PC-3 (cell line): ENCODE measurements at regions not wholly inside any gene's neighbourhood (a gene's known extent, or its start where the extent isn't known, plus 50 kb on each side); places are given as distances from the start of the nearest gene placed in this dataset.

Experiments used
- EZH2 ChIP-seq: fragments of 300-600 bp; sonication (generic); IDR thresholded peaks from one replicate; pipeline ENCODE4 v1.6.1; 2017; ENCODE audit warnings: antibody characterized with exemption, mild to moderate bottlenecking, low read length; ENCODE audit not compliant: unreplicated experiment
- TF ChIP-seq, protein P1 (sequence below): fragments of 300-600 bp; sonication (generic); conservative IDR thresholded peaks from 2 replicates; pipeline ENCODE4 v1.5.1; 2017; ENCODE audit warnings: antibody characterized with exemption, low read depth, mild to moderate bottlenecking, low read length

DNA sequence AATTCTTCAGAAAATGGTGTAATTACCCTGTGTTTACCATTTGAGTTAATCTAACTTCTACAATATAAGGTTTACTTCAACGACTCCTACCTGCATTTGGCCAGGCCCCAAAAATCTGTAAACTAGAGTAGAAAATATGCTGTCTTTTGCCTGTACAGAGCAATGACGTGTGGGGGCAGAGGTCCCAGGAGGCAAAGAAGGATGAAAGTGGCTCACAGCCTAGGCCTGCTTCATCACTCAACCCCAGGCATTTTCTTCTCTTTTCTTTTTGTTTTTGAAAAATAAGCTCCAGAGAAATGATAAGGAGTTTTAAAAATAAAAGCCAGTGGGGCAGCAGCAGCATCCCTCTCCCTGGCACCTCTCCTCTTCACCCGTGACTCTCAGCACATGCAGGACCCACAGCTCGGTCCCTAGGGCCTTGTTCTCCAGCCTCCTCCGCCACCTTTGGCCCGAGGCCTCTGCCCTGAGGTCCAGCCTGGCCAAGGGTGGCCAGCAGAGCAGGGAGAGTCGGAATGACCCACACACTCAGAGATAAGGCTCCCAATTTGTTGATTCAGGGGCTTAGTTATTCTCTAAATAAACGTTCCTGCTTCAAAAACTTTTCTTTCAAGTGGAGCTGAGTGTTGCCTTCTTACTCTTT lies 76.6 kb upstream of the ADRA1D start:
- no peak for TF ChIP-seq EZH2
- TF ChIP-seq, protein P1, sequence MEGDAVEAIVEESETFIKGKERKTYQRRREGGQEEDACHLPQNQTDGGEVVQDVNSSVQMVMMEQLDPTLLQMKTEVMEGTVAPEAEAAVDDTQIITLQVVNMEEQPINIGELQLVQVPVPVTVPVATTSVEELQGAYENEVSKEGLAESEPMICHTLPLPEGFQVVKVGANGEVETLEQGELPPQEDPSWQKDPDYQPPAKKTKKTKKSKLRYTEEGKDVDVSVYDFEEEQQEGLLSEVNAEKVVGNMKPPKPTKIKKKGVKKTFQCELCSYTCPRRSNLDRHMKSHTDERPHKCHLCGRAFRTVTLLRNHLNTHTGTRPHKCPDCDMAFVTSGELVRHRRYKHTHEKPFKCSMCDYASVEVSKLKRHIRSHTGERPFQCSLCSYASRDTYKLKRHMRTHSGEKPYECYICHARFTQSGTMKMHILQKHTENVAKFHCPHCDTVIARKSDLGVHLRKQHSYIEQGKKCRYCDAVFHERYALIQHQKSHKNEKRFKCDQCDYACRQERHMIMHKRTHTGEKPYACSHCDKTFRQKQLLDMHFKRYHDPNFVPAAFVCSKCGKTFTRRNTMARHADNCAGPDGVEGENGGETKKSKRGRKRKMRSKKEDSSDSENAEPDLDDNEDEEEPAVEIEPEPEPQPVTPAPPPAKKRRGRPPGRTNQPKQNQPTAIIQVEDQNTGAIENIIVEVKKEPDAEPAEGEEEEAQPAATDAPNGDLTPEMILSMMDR = no peak
